Stimulated activated CD4-positive, alpha-beta T cell treated with anti-CD3 and anti-CD28 coated beads, Interleukin-1b, Interleukin-23, amount 100 ng/mL, for 24 hours (primary cell): ENCODE measurements at regions not wholly inside any gene's neighbourhood (a gene's known extent, or its start where the extent isn't known, plus 50 kb on each side); places are given as distances from the start of the nearest gene placed in this dataset.

Source experiments
- DNase-seq, 4 experiments: peaks; one replicate each; pipeline ENCODE4 v3.0.0-alpha.2; 2020; ENCODE audit warnings: low read depth in 4 of 4, low spot score in 1 of 4

DNA sequence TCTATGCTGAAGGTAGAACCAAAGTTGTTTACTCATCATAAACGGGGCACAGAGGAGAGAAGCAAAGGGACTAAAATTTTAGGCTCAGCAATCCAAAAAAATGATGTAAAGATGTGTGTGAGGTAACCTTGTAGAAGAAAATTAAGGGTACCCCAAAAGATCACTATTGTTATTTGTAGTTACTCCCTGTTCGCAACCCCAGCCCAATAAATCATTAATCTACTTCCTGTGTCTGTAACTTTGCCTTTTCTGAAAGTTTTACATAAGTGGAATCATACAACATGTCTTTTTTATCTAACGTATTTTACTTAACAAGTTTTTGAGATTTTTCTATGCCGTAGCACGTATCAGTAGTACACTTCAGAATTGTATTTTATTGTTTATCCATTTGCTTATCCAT is 1114.8 kb upstream of the GJE1 start:
- no peak for DNase-seq

DNA sequence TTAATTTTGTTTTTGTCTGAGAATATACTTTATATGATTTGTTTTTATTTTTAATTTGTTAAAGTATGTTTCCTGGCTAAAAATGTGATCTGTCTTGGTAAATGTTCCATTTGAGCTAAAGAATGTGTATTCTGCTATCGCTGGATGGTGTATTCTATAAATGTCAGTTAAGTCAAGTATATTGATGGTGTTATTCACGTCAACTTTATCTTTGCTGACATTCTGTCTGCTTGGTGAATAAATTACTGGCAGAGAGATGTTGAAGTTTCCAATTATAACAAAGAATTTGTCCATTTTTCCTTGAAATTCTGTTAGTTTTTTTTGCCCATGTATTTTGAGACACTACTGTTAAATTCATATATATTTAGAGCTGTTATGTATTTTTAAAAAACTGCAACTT is 1131.8 kb upstream of the GJE1 start:
- DNase-seq = no peak

DNA sequence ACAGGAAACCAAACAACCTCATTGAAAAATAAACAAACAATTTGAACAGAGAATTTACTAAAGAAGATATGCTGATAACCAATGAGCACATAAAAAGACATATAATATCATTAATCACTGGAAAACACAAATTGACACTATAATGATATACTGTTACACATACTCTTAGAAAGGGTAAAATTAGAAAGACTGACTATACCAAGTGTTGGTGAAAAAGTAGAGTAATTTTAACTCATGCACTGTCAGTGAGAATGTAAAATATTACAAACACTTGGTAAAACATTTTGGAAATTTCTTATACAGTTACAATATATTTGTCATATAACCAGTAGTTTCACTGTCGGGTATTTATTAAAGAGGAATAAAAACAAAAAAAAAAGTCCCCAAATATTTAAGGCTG is 1139.2 kb upstream of the GJE1 start:
- DNase-seq = no peak

DNA sequence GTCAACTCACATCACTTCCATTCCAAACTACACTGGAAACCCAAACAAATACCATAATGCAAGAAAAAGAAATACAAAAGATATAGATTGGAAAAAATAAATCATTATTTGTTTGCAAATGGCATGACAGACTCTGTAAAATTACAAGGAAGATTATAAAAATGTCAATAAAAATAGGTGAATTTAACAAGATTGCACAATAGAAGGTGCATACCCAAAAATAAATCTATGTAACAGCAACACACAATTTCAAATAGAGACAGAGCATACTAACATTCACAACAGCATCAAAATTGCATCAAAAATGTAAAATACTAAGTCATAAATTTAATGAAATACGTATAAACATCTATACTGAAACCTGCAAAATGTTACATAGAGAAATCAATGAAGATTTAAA is 1140.0 kb upstream of the GJE1 start:
- DNase-seq = no peak

DNA sequence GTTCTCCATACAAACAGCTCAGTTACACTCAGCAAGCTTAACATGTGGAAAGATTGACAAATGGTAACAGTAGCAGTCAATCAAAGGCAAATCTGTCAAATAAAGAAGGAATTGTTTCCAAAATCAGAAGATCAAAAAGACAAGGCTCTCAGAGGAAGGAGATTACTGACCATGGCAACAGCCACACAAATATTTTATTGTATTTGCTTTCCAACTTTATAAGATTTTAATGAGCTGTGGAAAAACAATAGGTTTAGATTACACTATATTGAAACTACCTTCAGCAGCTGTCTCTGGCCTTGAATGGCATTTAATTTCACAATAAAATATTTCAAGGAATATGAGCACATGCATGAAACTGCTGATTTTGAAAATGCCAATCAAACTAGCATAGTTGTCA is 1143.9 kb upstream of the GJE1 start:
- no peak for DNase-seq

GRCh38 chr6:140987364-140988155 is 1145.2 kb upstream of the GJE1 start:
- DNase-seq = no peak

DNA sequence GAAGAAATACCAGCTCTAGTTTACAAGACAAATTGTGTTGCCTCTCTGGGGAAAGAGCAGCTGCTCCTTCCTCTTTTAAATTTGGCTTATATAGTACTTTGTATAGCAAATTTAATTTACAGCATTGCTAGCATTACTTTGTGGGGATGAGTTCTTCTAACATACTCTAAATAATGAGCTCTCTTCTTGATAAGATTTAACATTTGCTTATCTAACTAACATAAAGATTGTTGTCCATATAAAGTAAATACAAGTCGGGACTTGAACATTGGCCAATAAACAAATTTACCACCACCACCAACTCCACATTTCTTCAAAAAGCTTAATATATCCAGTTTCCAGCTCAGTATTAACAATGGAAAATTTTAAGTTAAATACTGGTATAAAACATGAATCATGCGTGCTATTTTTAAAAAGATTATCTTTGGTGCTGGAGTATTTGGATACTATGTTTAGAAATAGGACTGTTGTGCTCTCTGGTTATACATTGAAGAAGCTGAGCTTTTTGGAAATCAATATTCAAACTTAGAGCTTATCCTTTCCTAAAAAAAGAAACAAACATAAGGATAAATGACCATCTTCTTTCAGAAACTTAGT is 1146.9 kb upstream of the GJE1 start:
- no peak for DNase-seq

DNA sequence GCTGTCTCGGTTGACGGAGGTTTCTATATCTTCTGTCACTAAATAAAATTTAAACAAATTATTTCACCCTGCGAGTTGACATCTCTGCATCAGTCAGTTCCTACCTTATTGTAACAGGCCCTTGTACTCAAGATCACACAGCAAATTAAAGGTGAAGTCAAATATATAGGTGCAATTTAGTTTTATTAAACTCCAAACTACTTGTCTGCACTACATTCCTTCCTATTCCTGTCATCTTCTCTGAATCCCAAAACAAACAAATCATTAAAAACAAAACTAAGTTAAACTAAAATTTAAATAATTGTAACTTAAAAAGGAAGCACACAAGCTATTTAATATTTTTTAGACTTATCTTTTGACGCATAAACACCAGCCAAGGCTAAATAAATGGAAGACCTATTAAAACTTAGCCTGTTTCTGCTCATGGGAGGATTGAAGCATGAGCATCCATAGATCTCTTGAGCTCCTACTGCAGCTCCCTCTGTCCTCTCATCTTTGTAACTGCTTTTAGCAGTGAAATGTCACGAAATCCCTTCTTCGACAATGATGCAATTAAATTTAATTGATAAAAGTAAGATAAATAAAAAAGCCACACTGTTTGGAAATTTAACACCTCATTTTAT is 1152.3 kb upstream of the GJE1 start:
- no peak for DNase-seq

DNA sequence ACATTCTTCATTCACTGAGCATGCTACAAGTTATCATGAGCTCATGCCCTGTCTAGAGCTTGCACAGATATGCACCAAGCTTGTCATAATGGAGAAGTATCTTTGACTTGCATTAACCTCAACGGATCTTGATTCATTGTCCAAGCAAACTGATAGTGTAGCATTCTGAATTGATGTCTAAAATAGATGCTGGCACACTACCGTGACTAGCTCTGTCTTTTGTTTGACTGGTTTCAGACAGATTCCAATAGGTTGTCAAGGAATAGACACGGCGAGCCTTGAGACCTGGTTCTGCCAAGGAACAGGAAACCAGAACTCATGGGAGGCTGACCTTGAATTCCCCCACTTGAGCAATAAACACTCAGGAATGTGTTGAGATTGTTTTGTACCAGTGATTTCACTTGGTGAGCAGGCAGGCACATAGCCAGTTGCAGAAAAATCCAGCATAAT is 1153.1 kb upstream of the GJE1 start:
- DNase-seq = no peak

DNA sequence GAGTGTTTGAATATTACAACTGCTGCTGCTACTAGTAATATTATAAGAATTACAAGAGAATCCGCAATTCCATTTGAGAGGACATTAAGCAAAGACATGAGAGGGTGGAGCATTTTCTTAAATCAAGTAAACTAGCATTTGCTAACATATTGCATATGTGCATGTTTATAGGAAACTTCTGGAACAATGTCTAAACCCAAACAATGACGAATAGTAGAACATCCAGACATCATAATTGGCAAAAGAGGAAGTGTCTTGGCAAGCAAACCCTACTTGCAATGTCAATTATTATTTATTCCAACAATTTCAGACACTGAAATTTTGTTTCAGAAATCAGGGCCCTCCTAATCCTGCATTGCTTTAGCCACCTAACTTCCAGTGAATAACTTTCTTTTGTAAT is 1155.3 kb upstream of the GJE1 start:
- DNase-seq = no peak

DNA sequence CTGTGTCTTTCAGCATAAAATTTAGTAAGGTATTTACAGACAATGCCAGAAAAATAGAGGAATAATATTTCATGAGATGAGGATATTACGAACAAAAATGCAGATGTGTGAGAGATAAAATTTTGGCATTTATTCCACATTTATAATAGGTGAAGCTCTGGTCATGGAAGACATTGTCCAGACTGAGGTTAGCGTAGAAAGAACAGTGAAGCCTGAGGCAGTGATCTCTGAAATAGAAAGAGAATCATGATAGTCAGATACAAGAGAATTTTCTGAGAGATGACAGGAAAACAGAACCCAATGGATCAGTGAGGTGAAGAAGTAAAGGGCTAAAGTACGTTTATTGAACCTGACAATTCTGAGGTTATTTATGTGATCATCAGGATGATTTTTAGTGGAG is 1155.9 kb upstream of the GJE1 start:
- DNase-seq = no peak

- no peak for DNase-seq
Observed at GRCh38 chr6:140970485-140970884, 1162.2 kb upstream of the GJE1 start.

GRCh38 chr6:140968062-140968461 is 1164.7 kb upstream of the GJE1 start:
- no peak for DNase-seq

DNA sequence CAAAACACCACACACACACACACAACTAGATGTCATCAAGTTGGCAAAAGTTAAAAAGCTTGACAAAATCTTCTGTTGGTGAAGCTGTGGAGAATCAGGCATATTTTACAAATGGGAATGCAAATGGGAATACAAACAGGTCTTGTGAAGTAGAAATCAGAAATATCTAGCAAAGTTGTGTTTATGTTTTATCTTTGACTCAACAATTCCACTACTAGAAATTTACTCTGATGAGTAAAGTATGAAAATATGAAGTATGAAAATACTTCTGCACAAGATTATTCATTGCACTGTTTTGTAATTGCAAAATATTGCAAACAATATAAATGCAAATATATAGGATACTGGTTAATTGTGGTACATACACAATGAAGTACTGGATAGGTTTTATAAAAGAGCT is 1166.0 kb upstream of the GJE1 start:
- no peak for DNase-seq

GRCh38 chr6:140960566-140960965 is 1172.2 kb upstream of the GJE1 start:
- no peak for DNase-seq

DNA sequence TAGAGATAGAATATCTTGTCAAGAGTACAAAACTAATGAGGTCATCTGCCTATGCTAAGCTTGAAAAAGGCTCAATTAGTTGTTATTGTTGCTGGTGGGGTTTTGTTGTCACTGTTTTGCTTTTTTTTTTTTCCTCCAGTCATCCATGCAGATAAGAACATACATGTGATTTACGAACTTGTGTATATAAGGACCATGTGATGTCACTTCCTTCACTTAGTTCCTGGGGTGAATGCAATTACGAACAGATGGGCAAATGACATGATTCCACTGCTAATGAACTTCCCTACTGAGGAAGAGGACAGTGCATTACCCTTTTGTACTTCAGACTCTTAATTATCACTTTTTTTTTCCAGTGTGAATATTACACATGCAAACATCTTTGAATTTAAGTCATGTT is 1175.3 kb upstream of the GJE1 start:
- no peak for DNase-seq

- DNase-seq = no peak
Observed at GRCh38 chr6:140956571-140957369, 1176.0 kb upstream of the GJE1 start.

DNA sequence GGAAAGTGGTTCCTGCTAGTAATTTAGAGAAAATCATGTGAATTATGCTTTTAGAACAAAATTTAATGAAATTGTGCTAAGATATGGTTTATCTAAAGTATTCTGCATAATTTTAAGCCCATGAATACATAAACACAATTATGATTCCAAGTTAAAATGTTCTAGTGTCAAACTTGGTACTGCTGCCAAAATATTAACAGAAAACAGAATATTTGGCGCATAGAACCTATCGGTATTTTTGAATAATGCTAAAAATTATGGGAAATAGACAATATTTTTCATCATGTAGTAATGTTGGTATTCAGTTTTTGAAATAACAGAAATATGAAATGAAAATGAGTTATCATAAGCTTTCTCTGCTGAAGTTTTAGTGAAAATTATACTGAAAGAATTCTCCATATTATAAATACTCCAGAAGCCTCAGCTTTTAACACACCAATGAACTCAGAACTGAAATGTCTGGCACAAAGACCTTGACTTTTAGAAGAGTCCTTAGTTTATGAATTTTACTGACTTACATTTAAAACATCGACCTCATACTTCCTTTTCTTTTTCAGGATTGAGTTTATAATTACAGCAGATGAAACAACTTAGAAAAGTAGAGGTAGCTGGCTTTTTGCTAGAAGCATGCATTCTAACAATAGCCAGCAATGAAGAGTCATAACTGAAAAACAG is 1192.3 kb upstream of the GJE1 start:
- no peak for DNase-seq

- no peak for DNase-seq
Observed at GRCh38 chr6:140932909-140933308, 1199.8 kb upstream of the GJE1 start.

DNA sequence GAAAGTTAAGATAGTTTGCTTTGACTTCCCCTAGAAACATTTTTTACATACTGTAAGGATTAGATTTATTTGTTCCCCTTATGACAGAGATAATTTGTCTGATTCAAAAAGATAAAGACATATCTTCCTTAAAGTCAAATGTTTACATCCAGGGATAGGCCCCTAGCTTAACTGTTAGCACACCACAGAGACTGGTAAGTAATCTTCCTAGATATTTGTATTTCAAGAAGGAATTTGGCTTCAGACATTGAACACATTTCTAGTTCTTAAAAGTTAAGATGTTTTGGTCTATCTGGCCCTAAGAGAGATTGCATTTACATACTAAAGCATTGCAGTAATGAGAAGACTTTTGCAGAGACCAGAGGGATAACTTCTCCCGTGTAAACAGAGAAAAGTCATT is 1201.1 kb upstream of the GJE1 start:
- DNase-seq = no peak

DNA sequence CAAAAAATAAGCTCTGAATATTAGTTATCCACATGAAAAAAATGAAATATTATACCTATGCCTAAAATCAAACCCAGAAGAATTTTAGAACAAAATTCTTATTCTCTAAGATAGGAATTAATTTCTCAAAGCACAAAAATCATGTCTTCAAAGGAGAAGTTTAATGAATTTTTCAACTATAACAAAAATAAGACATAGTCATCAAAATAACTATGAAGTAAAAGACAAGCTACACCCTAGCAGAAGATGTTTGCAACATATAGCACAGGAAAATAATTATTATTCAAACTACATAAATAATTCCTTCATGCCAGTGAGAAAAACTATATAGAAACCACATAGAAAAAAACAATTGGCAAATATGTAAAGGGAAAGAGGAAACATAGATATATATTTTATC is 1203.6 kb upstream of the GJE1 start:
- DNase-seq = no peak
